Mesothelial cell of epicardium (in vitro differentiated cells): ENCODE measurements at regions not wholly inside any gene's neighbourhood (a gene's known extent, or its start where the extent isn't known, plus 50 kb on each side); places are given as distances from the start of the nearest gene placed in this dataset.

Experiments used
- DNase-seq, 2 experiments: peaks; one replicate each; pipeline ENCODE4 v3.0.0; 2021; ENCODE audit warnings: low spot score in 2 of 2; ENCODE audit not compliant: unreplicated experiment in 2 of 2
- H3K27ac Mint-ChIP-seq: 2 replicates; pipeline ENCODE4 v1.8.0; 2021; ENCODE audit warnings: mixed read lengths
- H3K27me3 Mint-ChIP-seq: 2 replicates; pipeline ENCODE4 v1.8.0; 2021; ENCODE audit warnings: low read depth, mixed read lengths
- H3K36me3 Mint-ChIP-seq: 2 replicates; pipeline ENCODE4 v1.8.0; 2021; ENCODE audit warnings: mixed read lengths
- H3K4me1 Mint-ChIP-seq: 2 replicates; pipeline ENCODE4 v1.8.0; 2021; ENCODE audit warnings: mixed read lengths
- H3K4me3 Mint-ChIP-seq: 2 replicates; pipeline ENCODE4 v1.8.0; 2021; ENCODE audit warnings: mild to moderate bottlenecking, moderate library complexity, mixed read lengths
- H3K9me3 Mint-ChIP-seq: 2 replicates; pipeline ENCODE4 v1.8.0; 2021; ENCODE audit warnings: mixed read lengths
- TF ChIP-seq, protein P1 (sequence below): fragments of 200-600 bp; sonication (generic); IDR thresholded peaks from one replicate; pipeline ENCODE4 v1.5.0; 2021; ENCODE audit warnings: antibody characterized with exemption; ENCODE audit not compliant: unreplicated experiment

- no peaks in the 10 kb centered on the region for H3K27me3 Mint-ChIP-seq
Observed at GRCh38 chr9:8070779-8071444, 271.3 kb upstream of the DMAC1 start.

GRCh38 chr9:8062459-8062858 is 262.9 kb upstream of the DMAC1 start:
- Mint-ChIP-seq H3K27me3 (peaks cover 2% of the 10 kb centered on the region), H3K27ac (no peak overlapping the region), H3K36me3 (no peaks in the 10 kb centered on the region), H3K4me3 (no peak overlapping the region), H3K4me1 (no peaks in the 10 kb centered on the region), H3K9me3 (peaks cover 31% of the 10 kb centered on the region)
- DNase-seq, result no peak
- TF ChIP-seq, protein P1, sequence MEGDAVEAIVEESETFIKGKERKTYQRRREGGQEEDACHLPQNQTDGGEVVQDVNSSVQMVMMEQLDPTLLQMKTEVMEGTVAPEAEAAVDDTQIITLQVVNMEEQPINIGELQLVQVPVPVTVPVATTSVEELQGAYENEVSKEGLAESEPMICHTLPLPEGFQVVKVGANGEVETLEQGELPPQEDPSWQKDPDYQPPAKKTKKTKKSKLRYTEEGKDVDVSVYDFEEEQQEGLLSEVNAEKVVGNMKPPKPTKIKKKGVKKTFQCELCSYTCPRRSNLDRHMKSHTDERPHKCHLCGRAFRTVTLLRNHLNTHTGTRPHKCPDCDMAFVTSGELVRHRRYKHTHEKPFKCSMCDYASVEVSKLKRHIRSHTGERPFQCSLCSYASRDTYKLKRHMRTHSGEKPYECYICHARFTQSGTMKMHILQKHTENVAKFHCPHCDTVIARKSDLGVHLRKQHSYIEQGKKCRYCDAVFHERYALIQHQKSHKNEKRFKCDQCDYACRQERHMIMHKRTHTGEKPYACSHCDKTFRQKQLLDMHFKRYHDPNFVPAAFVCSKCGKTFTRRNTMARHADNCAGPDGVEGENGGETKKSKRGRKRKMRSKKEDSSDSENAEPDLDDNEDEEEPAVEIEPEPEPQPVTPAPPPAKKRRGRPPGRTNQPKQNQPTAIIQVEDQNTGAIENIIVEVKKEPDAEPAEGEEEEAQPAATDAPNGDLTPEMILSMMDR, result no peak

More at GRCh38 chr9:8070779-8071444, 271.3 kb upstream of the DMAC1 start:
- peaks cover 4% of the 10 kb centered on the region for H3K4me1 Mint-ChIP-seq
- peaks cover 23% of the 10 kb centered on the region for H3K9me3 Mint-ChIP-seq
- peaks cover 5% of the 10 kb centered on the region for H3K36me3 Mint-ChIP-seq
- TF ChIP-seq, protein P1, result no peak
- H3K4me3 Mint-ChIP-seq, result no peak overlapping the region
- no peak overlapping the region for H3K27ac Mint-ChIP-seq
- DNase-seq, result no peak

GRCh38 chr9:8053501-8053900 is 253.9 kb upstream of the DMAC1 start:
- no peaks in the 10 kb centered on the region for H3K4me1 Mint-ChIP-seq
- no peaks in the 10 kb centered on the region for H3K27me3 Mint-ChIP-seq
- TF ChIP-seq, protein P1, result no peak
- no peak overlapping the region for H3K4me3 Mint-ChIP-seq
- peaks cover 39% of the 10 kb centered on the region for H3K9me3 Mint-ChIP-seq
- peaks cover 10% of the 10 kb centered on the region for H3K36me3 Mint-ChIP-seq
- DNase-seq, result no peak
- no peak overlapping the region for H3K27ac Mint-ChIP-seq

GRCh38 chr9:8052991-8053390 is 253.4 kb upstream of the DMAC1 start:
- no peaks in the 10 kb centered on the region for H3K27me3 Mint-ChIP-seq
- TF ChIP-seq, protein P1, result no peak
- H3K36me3 Mint-ChIP-seq, result peaks cover 10% of the 10 kb centered on the region
- DNase-seq, result no peak
- H3K4me1 Mint-ChIP-seq, result no peaks in the 10 kb centered on the region
- H3K27ac Mint-ChIP-seq, result no peak overlapping the region
- no peak overlapping the region for H3K4me3 Mint-ChIP-seq
- peaks cover 44% of the 10 kb centered on the region for H3K9me3 Mint-ChIP-seq

- Mint-ChIP-seq H3K27me3 (no peaks in the 10 kb centered on the region), H3K36me3 (peaks cover 12% of the 10 kb centered on the region), H3K4me3 (no peak overlapping the region)
Observed at GRCh38 chr9:8037745-8038144, 238.2 kb upstream of the DMAC1 start.

More at GRCh38 chr9:8037745-8038144, 238.2 kb upstream of the DMAC1 start:
- peaks cover 6% of the 10 kb centered on the region for H3K4me1 Mint-ChIP-seq
- TF ChIP-seq, protein P1, result no peak
- peaks cover 26% of the 10 kb centered on the region for H3K9me3 Mint-ChIP-seq
- DNase-seq, result no peak
- H3K27ac Mint-ChIP-seq, result no peak overlapping the region
